BLaER1 (cell line): ENCODE measurements at regions not wholly inside any gene's neighbourhood (a gene's known extent, or its start where the extent isn't known, plus 50 kb on each side); places are given as distances from the start of the nearest gene placed in this dataset.
A peak's percentile ranks its signal among the peaks of the same experiment; 100 is the strongest.

ENCODE experiments used
- H3K27ac ChIP-seq: shearing (Covaris generic); formaldehyde crosslinking; 2 replicates; pipeline ENCODE4 v1.8.1; 2022
- H3K27me3 ChIP-seq: shearing (Covaris generic); formaldehyde crosslinking; 2 replicates; pipeline ENCODE4 v1.8.1; 2022
- H3K36me3 ChIP-seq: shearing (Covaris generic); formaldehyde crosslinking; 2 replicates; pipeline ENCODE4 v1.8.1; 2022
- H3K4me1 ChIP-seq: shearing (Covaris generic); formaldehyde crosslinking; 2 replicates; pipeline ENCODE4 v1.8.1; 2022
- H3K4me2 ChIP-seq: shearing (Covaris generic); formaldehyde crosslinking; 2 replicates; pipeline ENCODE4 v1.8.1; 2022
- H3K4me3 ChIP-seq: shearing (Covaris generic); formaldehyde crosslinking; 2 replicates; pipeline ENCODE4 v1.8.1; 2022
- H3K9ac ChIP-seq: shearing (Covaris generic); formaldehyde crosslinking; 2 replicates; pipeline ENCODE4 v1.8.1; 2022
- H3K9me3 ChIP-seq: shearing (Covaris generic); formaldehyde crosslinking; 2 replicates; pipeline ENCODE4 v1.8.1; 2022
- H4K20me1 ChIP-seq: shearing (Covaris generic); formaldehyde crosslinking; 2 replicates; pipeline ENCODE4 v1.8.1; 2022
- Cebpa-rat ChIP-seq: shearing (Covaris generic); IDR thresholded peaks from 2 replicates; pipeline ENCODE4 v1.8.1; 2022

GRCh38 chr9:87443006-87443405, 54.7 kb upstream of the DAPK1 start:
- Histone ChIP-seq H3K27me3 (no peaks in the 10 kb centered on the region), H3K4me2 (no peak overlapping the region)
- no peak for TF ChIP-seq Cebpa-rat

GRCh38 chr9:87443461-87443860, 54.2 kb upstream of the DAPK1 start:
- H3K27me3 ChIP-seq: no peaks in the 10 kb centered on the region
- no peak for TF ChIP-seq Cebpa-rat
- no peak overlapping the region for H3K4me2 ChIP-seq

More at GRCh38 chr9:87443006-87443405, 54.7 kb upstream of the DAPK1 start:
- no peaks in the 10 kb centered on the region for H3K36me3 ChIP-seq
- no peak overlapping the region for H3K27ac ChIP-seq
- H3K4me1 ChIP-seq: 0 out of 2 replicates have a peak, but pooled peaks cover 5% of the 10 kb centered on the region
- no peak overlapping the region for H3K4me3 ChIP-seq
- no peaks in the 10 kb centered on the region for H3K9me3 ChIP-seq
- no peak overlapping the region for H3K9ac ChIP-seq
- no peaks in the 10 kb centered on the region for H4K20me1 ChIP-seq

GRCh38 chr9:87445646-87446045, 52.0 kb upstream of the DAPK1 start:
- Histone ChIP-seq H3K4me2 (peak overlapping the region; percentile 37), H3K9ac (no peak overlapping the region), H3K36me3 (no peaks in the 10 kb centered on the region), H3K27me3 (no peaks in the 10 kb centered on the region), H3K4me1 (0 out of 2 replicates have a peak, but pooled peaks cover 5% of the 10 kb centered on the region), H4K20me1 (no peaks in the 10 kb centered on the region), H3K9me3 (no peaks in the 10 kb centered on the region), H3K27ac (no peak overlapping the region), H3K4me3 (no peak overlapping the region)
- no peak for TF ChIP-seq Cebpa-rat

More at GRCh38 chr9:87443461-87443860, 54.2 kb upstream of the DAPK1 start:
- Histone ChIP-seq H4K20me1 (no peaks in the 10 kb centered on the region), H3K36me3 (no peaks in the 10 kb centered on the region), H3K27ac (no peak overlapping the region), H3K4me3 (no peak overlapping the region), H3K9ac (no peak overlapping the region), H3K4me1 (0 out of 2 replicates have a peak, but pooled peaks cover 5% of the 10 kb centered on the region), H3K9me3 (no peaks in the 10 kb centered on the region)

GRCh38 chr9:87446527-87446926, 51.1 kb upstream of the DAPK1 start:
- H3K27me3 ChIP-seq: no peaks in the 10 kb centered on the region
- no peaks in the 10 kb centered on the region for H3K36me3 ChIP-seq
- no peak overlapping the region for H3K4me2 ChIP-seq
- H3K27ac ChIP-seq: no peak overlapping the region
- no peaks in the 10 kb centered on the region for H4K20me1 ChIP-seq
- no peaks in the 10 kb centered on the region for H3K9me3 ChIP-seq
- 0 out of 2 replicates have a peak, but pooled peaks cover 5% of the 10 kb centered on the region for H3K4me1 ChIP-seq
- H3K9ac ChIP-seq: no peak overlapping the region
- no peak overlapping the region for H3K4me3 ChIP-seq
- TF ChIP-seq Cebpa-rat: no peak

GRCh38 chr9:87447547-87448432, 49.9 kb upstream of the DAPK1 start:
- H3K36me3 ChIP-seq: no peaks in the 10 kb centered on the region
- no peak overlapping the region for H3K4me3 ChIP-seq
- H3K4me1 ChIP-seq: 0 out of 2 replicates have a peak, but pooled peaks cover 5% of the 10 kb centered on the region
- H3K27me3 ChIP-seq: no peaks in the 10 kb centered on the region
- H3K4me2 ChIP-seq: no peak overlapping the region
- no peaks in the 10 kb centered on the region for H4K20me1 ChIP-seq
- no peak for TF ChIP-seq Cebpa-rat
- no peak overlapping the region for H3K9ac ChIP-seq
- no peaks in the 10 kb centered on the region for H3K9me3 ChIP-seq
- H3K27ac ChIP-seq: no peak overlapping the region
